ENCODE measurements at regions not wholly inside any gene's neighbourhood (a gene's known extent, or its start where the extent isn't known, plus 50 kb on each side); places are given as distances from the start of the nearest gene placed in this dataset.

DNA sequence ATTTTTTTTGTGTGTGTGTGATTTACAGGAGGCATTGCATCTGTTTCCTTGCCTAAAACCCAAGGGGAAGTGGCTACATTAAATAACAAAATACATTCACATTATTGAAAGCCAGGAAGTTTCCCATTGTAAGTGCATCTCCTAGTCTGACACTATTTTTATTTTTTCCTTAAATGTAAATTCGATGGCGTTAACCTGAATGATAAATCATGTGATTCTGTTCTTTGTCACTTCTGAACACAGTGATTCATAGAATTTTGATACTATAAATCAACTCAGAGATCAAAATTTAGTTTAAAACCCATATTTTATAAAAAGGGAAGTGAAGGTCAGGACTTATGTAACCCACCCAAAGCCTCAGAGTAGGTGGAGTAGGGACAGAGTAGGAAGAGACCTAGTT lies 258.1 kb downstream of the GABRG1 start:
- TF ChIP-seq, protein P1, sequence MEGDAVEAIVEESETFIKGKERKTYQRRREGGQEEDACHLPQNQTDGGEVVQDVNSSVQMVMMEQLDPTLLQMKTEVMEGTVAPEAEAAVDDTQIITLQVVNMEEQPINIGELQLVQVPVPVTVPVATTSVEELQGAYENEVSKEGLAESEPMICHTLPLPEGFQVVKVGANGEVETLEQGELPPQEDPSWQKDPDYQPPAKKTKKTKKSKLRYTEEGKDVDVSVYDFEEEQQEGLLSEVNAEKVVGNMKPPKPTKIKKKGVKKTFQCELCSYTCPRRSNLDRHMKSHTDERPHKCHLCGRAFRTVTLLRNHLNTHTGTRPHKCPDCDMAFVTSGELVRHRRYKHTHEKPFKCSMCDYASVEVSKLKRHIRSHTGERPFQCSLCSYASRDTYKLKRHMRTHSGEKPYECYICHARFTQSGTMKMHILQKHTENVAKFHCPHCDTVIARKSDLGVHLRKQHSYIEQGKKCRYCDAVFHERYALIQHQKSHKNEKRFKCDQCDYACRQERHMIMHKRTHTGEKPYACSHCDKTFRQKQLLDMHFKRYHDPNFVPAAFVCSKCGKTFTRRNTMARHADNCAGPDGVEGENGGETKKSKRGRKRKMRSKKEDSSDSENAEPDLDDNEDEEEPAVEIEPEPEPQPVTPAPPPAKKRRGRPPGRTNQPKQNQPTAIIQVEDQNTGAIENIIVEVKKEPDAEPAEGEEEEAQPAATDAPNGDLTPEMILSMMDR (IDR thresholded peaks at IDR 0.05; ENCODE audit: insufficient read depth, low read length), result no peak
- TF ChIP-seq POLR2AphosphoS5 (IDR thresholded peaks at IDR 0.05; ENCODE audit: low read depth) (no peak), GABPA (IDR thresholded peaks at IDR 0.05; ENCODE audit: low read depth) (no peak)
- TF ChIP-seq, protein P2, sequence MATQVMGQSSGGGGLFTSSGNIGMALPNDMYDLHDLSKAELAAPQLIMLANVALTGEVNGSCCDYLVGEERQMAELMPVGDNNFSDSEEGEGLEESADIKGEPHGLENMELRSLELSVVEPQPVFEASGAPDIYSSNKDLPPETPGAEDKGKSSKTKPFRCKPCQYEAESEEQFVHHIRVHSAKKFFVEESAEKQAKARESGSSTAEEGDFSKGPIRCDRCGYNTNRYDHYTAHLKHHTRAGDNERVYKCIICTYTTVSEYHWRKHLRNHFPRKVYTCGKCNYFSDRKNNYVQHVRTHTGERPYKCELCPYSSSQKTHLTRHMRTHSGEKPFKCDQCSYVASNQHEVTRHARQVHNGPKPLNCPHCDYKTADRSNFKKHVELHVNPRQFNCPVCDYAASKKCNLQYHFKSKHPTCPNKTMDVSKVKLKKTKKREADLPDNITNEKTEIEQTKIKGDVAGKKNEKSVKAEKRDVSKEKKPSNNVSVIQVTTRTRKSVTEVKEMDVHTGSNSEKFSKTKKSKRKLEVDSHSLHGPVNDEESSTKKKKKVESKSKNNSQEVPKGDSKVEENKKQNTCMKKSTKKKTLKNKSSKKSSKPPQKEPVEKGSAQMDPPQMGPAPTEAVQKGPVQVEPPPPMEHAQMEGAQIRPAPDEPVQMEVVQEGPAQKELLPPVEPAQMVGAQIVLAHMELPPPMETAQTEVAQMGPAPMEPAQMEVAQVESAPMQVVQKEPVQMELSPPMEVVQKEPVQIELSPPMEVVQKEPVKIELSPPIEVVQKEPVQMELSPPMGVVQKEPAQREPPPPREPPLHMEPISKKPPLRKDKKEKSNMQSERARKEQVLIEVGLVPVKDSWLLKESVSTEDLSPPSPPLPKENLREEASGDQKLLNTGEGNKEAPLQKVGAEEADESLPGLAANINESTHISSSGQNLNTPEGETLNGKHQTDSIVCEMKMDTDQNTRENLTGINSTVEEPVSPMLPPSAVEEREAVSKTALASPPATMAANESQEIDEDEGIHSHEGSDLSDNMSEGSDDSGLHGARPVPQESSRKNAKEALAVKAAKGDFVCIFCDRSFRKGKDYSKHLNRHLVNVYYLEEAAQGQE (IDR thresholded peaks at IDR 0.05; ENCODE audit: insufficient replicate concordance, low read depth), result no peak
